PC-3 (cell line): ENCODE measurements at regions not wholly inside any gene's neighbourhood (a gene's known extent, or its start where the extent isn't known, plus 50 kb on each side); places are given as distances from the start of the nearest gene placed in this dataset.

Source experiments
- EZH2 ChIP-seq: fragments of 300-600 bp; sonication (generic); IDR thresholded peaks from one replicate; pipeline ENCODE4 v1.6.1; 2017; ENCODE audit warnings: antibody characterized with exemption, mild to moderate bottlenecking, low read length; ENCODE audit not compliant: unreplicated experiment
- EZH2phosphoT487 ChIP-seq: fragments of 300-600 bp; sonication (generic); IDR thresholded peaks from 2 replicates; pipeline ENCODE4 v1.6.1; 2018; ENCODE audit warnings: mild to moderate bottlenecking, antibody characterized with exemption, low read length, borderline replicate concordance
- TF ChIP-seq, protein P1 (sequence below): fragments of 300-600 bp; sonication (generic); conservative IDR thresholded peaks from 2 replicates; pipeline ENCODE4 v1.5.1; 2017; ENCODE audit warnings: antibody characterized with exemption, low read depth, mild to moderate bottlenecking, low read length

DNA sequence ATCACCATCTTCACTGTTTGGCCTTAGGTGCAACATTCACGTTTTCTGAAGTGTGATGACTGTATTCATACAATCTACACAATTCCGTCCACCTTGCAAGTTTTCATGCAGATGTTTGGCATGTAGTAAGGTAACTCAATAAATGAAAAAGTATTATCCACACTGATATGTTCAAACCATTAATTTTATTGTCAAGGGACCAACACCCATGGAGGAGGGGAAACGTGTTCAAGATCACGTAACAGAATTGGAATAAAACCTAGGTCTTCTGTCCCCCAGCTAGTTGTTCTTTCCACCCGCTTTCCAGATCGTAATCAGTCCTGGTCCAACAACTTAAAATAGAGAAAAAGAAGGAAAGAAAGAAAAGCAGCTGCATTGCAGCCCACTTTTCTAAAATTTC lies 560.4 kb upstream of the MCTP2 start:
- TF ChIP-seq, protein P1, sequence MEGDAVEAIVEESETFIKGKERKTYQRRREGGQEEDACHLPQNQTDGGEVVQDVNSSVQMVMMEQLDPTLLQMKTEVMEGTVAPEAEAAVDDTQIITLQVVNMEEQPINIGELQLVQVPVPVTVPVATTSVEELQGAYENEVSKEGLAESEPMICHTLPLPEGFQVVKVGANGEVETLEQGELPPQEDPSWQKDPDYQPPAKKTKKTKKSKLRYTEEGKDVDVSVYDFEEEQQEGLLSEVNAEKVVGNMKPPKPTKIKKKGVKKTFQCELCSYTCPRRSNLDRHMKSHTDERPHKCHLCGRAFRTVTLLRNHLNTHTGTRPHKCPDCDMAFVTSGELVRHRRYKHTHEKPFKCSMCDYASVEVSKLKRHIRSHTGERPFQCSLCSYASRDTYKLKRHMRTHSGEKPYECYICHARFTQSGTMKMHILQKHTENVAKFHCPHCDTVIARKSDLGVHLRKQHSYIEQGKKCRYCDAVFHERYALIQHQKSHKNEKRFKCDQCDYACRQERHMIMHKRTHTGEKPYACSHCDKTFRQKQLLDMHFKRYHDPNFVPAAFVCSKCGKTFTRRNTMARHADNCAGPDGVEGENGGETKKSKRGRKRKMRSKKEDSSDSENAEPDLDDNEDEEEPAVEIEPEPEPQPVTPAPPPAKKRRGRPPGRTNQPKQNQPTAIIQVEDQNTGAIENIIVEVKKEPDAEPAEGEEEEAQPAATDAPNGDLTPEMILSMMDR = no peak
- TF ChIP-seq EZH2phosphoT487 = no peak
- TF ChIP-seq EZH2 = no peak
